Aorta (tissue), 5 donors: ENCODE measurements at regions not wholly inside any gene's neighbourhood (a gene's known extent, or its start where the extent isn't known, plus 50 kb on each side); places are given as distances from the start of the nearest gene placed in this dataset.

ENCODE experiments used
- ATAC-seq: fragments of 200-7000 bp; cut with Tn5 transposase; one replicate; pipeline ENCODE4 v1.9.1; 2022; ENCODE audit warnings: moderate library complexity; ENCODE audit not compliant: low FRiP score
- DNase-seq, 2 donors: peaks; one replicate each; pipeline ENCODE4 v3.0.0-alpha.2; 2020
- H3K27ac ChIP-seq, 2 donors: one replicate each; pipeline ENCODE4 v1.5.1; 2013; ENCODE audit warnings: low read length in 2 of 2, mild to moderate bottlenecking in 2 of 2, moderate library complexity in 2 of 2, control low read depth in 1 of 2, inconsistent platforms in 1 of 2, low read depth in 1 of 2
- H3K27me3 ChIP-seq, 2 donors: one replicate each; pipeline ENCODE4 v1.6.1; 2013; ENCODE audit warnings: control low read depth in 1 of 2, low read length in 1 of 2, mild to moderate bottlenecking in 1 of 2, moderate library complexity in 1 of 2; ENCODE audit not compliant: insufficient read depth in 2 of 2, control insufficient read depth in 1 of 2
- H3K36me3 ChIP-seq, 2 donors: one replicate each; pipeline ENCODE4 v1.6.1; 2013; ENCODE audit warnings: control low read depth in 1 of 2, low read length in 1 of 2, mild to moderate bottlenecking in 1 of 2; ENCODE audit not compliant: insufficient read depth in 2 of 2, control insufficient read depth in 1 of 2
- H3K4me1 ChIP-seq, 2 donors: one replicate each; pipeline ENCODE4 v1.6.1; 2013; ENCODE audit warnings: low read length in 2 of 2, control low read depth in 1 of 2, mild to moderate bottlenecking in 1 of 2, moderate library complexity in 1 of 2; ENCODE audit not compliant: insufficient read depth in 2 of 2, control insufficient read depth in 1 of 2
- H3K4me3 ChIP-seq, 2 donors: one replicate each; pipeline ENCODE4 v1.5.1; 2013; ENCODE audit warnings: low read length in 2 of 2, control low read depth in 1 of 2, mild to moderate bottlenecking in 1 of 2
- H3K9me3 ChIP-seq: one replicate; pipeline ENCODE4 v1.6.1; 2013; ENCODE audit warnings: mild to moderate bottlenecking, low read length; ENCODE audit not compliant: control insufficient read depth
- WGBS, 2 donors: extraction: QIAGEN DNeasy Blood & Tissue Kit; methylation state at CpG; one replicate each; pipeline ENCODE4 v1.1.7; 2013; 5-methylcytosine and 5-hydroxymethylcytosine counted together
- intact Hi-C, 2 donors: fragments of 100-400 bp; cut with DNase I; formaldehyde crosslinking; loops; one replicate each; pipeline versions ENCODE4 v1.14.2 to v1.15.0; 2022
- microRNA-seq, 2 donors: library from miRNA; unstranded; fragments of <30 nt; microRNA quantifications; one replicate each; pipeline ENCODE4 v1.2.0, GENCODE V29; 2020
- donor health status: healthy with polysubstance abuse.
- donor health status: Bipolar disorder and iron deficiency.
- donor health status: DM: no; HTN: no; CAD: no.
- donor health status: DM: no; HTN: no; CAD: no.
- donor health status: DM: yes; HTN: yes; CAD: no.

DNA sequence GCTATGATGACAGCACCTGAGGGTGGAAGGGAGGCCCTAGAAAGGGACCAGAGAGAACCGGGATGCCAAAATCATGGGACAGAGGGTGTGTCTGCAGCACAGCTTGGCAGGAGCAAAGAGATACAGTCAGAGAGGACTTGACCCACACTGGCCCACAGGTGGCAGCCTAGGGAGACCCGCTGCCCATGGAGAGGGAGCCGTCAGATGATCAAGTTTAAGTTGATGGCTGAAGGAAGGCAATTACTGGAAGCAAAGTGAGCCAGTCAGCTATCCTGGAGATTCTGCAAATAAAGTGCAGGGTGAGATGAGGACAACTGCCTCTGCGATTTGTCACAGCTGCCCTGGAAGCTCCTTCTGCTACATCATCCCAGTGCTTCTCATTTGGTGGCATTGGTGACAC, 74.0 kb downstream of the CMPK2 start:
- 75 to 87% methylated on average over 4 of the region's 4 CpGs for WGBS, 2 donors
- H3K9me3 ChIP-seq: no peaks in the 10 kb centered on the region
- H3K27me3 ChIP-seq: no peaks in the 10 kb centered on the region
- intact Hi-C loops: no loop called here
- ATAC-seq (no peak), DNase-seq (no peak)
- no peaks in the 10 kb centered on the region for H3K36me3 ChIP-seq
- no peaks in the 10 kb centered on the region for H3K4me1 ChIP-seq
- no peak overlapping the region for H3K4me3 ChIP-seq
- H3K27ac ChIP-seq: no peak overlapping the region

DNA sequence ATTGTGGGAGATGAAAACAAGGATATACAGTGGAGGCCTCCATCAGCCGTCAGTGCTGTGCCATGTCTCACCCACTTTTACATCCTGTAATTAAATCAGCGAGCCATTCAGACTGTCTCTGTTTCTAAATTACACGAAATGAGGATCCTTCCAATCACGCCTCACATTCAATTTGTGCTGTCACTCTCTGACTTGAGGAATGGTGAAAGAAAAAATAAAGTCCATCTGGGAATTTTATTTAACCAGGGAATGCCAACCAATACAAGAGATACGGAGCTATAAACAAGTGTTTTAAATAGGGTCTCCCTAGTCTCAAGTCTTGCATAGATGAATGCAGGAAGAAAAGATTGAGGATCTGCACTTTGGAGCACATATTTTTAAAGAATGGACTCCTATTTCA, 72.8 kb downstream of the CMPK2 start:
- intact Hi-C loops: no loop called here
- no peaks in the 10 kb centered on the region for H3K27me3 ChIP-seq
- no peaks in the 10 kb centered on the region for H3K4me1 ChIP-seq
- H3K9me3 ChIP-seq: no peaks in the 10 kb centered on the region
- DNase-seq: no peak
- no peak overlapping the region for H3K27ac ChIP-seq
- 72 to 79% methylated on average over 5 of the region's 5 CpGs for WGBS, 2 donors
- H3K4me3 ChIP-seq: no peak overlapping the region
- no peak for ATAC-seq
- no peaks in the 10 kb centered on the region for H3K36me3 ChIP-seq

DNA sequence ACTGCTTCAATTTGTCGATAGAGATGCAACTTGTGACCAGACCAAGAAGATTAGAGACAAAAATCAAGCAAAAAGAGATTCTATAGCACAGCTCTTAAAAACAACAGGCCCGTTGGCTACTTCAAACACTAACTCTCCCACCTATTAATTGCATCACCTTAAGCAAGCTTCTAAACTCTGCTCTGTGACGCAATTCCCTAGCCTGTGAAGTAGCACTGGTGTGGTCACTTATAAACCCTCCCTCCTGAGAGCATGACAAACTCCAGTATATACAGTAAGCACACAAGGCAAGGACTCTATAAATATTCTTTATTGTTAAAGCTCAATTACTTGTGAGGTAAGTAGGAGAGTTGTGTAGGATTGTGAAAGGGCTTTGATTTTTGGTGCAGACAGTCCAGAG, 72.3 kb downstream of the CMPK2 start:
- ATAC-seq: no peak
- H3K27ac ChIP-seq: no peak overlapping the region
- H3K9me3 ChIP-seq: no peaks in the 10 kb centered on the region
- no peaks in the 10 kb centered on the region for H3K36me3 ChIP-seq
- H3K4me1 ChIP-seq: no peaks in the 10 kb centered on the region
- WGBS, 2 donors: 77 to 80% methylated on average over 3 of the region's 3 CpGs
- no peak for DNase-seq
- no peak overlapping the region for H3K4me3 ChIP-seq
- intact Hi-C loops: no loop called here
- no peaks in the 10 kb centered on the region for H3K27me3 ChIP-seq

DNA sequence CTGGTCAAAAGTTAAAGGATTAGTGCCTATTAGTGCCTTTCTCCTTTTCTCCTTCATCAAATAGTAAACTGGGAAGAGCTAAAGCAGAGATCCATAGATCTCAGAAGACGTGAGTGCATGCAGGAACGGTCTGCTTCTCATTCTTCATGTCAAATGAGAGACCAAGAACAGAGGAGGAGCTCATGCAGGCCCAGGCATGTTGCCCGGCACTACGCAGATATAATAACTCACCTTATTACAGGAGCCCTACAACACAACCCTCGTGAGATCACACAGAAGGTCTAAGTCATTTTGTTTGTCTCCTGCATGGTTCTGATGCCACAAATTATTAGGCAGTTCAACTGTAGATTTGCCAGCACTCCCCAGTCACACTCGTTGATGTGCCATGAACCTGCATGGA, 71.8 kb downstream of the CMPK2 start:
- no peak overlapping the region for H3K27ac ChIP-seq
- intact Hi-C loops: no loop called here
- no peaks in the 10 kb centered on the region for H3K36me3 ChIP-seq
- no peak overlapping the region for H3K4me3 ChIP-seq
- WGBS, 2 donors: 66 to 70% methylated on average over 6 of the region's 6 CpGs
- ATAC-seq (no peak), DNase-seq (no peak)
- H3K9me3 ChIP-seq: no peaks in the 10 kb centered on the region
- no peaks in the 10 kb centered on the region for H3K4me1 ChIP-seq
- H3K27me3 ChIP-seq: no peaks in the 10 kb centered on the region

DNA sequence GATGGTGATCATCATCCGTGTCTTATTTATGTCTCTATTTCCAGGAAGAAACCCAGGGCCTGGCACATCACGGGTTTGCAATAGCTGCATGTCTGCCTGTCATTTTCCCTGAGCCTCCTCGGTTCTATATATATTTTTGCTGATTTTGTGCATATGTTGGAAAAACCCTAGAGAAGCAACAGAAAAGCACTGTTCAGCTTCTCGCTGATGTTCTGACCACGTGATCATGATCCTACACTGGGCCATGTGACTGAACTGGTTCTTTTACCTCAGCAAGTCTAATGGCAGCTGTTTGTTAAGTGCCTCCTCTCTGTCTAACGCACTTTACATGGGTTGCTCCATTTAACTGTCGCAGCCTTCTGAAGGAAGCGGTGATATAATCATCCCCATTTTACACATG, 71.3 kb downstream of the CMPK2 start:
- intact Hi-C loops: no loop called here
- Histone ChIP-seq H3K27me3 (no peaks in the 10 kb centered on the region), H3K36me3 (no peaks in the 10 kb centered on the region), H3K4me1 (no peaks in the 10 kb centered on the region), H3K27ac (no peak overlapping the region), H3K4me3 (no peak overlapping the region), H3K9me3 (no peaks in the 10 kb centered on the region)
- ATAC-seq: no peak
- 76 to 78% methylated on average over 8 of the region's 8 CpGs for WGBS, 2 donors
- no peak for DNase-seq

Small RNA genes lying in the stretch of these regions (microRNA-seq; reads per million reads assigned to microRNA genes)
- gene MIR7158: 0 reads per million in 2 donors
- 0 reads per million in 2 donors for gene MIR7515
